Globus pallidus (tissue), 1 donor: ENCODE measurements at regions not wholly inside any gene's neighbourhood (a gene's known extent, or its start where the extent isn't known, plus 50 kb on each side); places are given as distances from the start of the nearest gene placed in this dataset.

ENCODE experiments used
- DNase-seq: peaks from one replicate; pipeline ENCODE4 v3.0.0-alpha.2; 2015; ENCODE audit warnings: low spot score

DNA sequence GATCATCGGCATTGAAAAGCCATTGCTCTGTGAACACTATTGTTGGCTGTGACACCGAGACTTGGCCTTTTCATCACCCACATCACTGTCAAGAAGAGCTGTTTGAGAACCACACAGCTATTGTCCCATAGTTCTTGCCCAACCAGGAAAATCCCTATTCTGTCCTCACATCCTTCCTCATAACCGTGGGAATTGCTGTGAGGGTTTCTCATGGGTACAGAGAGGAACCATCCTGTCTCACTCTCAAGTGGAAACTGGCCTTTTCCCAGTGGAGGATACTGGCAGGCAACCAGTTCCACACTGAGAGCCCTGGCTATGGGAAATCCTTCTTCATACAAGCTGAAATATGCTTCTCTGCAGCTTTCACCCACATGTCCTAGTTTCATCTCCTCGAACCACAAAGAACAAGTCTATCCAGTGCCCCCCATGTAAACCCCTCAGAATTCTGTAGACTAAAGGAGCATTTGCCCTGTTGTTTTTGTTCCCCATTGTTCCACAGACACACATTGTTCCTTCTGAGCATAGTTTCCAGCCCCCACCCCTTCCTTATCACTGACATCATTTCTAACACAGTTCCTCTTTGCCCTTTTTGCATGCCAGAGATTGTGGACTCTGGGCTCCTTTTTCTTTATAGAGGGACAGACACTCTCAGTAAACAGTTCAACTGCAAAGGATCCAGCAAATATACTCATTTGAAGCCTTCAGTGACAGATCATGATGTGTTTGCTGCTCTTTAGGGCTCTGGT is 57.8 kb upstream of the C5orf46 start:
- DNase-seq, result peak; percentile 3

DNA sequence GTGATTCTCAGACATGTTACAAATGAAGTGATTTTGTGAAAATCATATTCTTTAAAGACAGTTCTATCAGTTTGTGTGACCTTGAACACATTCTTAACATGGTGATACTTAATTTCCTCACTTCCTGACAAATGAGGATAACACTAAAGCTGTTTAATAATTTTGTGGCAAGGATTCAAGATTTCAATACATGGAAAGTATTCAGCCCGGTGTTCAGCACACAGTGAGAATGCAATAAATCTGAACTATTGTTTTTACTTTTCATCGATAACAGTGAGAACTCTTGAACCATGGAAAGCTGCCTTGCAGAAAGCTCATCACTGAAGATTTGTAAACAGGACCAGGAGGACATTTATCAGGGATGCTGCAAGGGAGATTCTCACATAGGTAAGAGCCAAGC is 57.1 kb upstream of the C5orf46 start:
- no peak for DNase-seq

DNA sequence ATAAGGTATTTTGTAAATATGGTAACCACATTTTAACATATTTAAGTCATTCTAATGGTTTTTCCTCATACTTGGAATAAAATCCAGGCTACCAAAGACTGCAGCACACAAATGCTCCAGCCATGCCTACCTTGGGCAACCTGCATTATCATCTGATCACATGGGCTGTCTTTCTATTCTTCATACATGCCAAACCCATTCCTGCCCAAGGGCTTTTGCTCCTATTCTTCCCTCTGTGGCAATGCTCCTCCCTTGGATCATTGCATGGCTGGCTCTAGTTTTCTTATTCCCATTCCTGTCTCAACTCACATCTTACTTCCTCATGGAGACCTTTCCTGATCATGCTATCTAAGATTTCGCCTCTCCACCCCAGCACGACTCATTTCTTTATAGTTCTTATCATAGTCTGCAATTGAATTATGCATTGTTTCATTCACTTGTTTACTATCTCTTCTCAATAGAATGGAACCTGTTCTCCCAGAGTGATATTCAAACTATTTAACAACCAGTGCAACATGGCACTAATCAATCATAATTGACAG is 54.9 kb upstream of the C5orf46 start:
- DNase-seq, result no peak

DNA sequence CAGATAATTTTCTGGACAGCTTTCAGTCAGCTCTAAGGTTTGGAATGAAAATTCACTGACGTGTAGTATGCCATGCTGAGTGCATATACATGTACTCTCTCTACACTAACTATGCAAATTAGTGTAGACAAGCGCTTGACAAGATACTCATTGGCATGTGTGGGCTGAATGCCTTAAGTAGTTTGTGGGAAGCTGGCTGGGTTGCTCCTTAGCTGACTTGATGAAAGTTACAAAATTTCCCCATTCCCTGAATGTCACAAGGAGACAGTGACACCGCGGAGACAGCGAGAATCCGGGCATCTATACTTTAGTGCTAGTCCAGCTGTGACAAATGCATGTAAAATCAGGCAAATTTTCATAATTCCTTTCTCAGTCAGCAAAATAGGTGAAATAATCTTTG is 51.6 kb upstream of the C5orf46 start:
- DNase-seq, result no peak

DNA sequence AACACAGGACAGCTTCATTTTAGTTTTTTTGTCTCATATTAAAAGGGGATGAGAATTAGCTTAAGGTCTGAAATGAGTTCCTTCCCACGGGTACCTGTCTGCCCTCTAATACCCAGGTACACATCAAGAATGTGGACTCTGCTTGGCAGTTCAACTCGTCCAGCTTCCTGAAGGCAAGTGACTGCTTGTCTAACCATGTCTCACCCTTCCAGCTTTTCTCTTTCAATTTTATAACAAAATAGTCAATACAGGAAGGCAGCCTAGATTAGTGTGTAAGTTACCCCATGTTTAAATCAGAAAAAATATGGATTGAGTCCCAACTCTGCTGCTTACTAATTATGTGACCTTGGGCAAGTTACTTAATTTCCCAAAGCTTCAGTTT is 50.5 kb upstream of the C5orf46 start:
- DNase-seq, result no peak

DNA sequence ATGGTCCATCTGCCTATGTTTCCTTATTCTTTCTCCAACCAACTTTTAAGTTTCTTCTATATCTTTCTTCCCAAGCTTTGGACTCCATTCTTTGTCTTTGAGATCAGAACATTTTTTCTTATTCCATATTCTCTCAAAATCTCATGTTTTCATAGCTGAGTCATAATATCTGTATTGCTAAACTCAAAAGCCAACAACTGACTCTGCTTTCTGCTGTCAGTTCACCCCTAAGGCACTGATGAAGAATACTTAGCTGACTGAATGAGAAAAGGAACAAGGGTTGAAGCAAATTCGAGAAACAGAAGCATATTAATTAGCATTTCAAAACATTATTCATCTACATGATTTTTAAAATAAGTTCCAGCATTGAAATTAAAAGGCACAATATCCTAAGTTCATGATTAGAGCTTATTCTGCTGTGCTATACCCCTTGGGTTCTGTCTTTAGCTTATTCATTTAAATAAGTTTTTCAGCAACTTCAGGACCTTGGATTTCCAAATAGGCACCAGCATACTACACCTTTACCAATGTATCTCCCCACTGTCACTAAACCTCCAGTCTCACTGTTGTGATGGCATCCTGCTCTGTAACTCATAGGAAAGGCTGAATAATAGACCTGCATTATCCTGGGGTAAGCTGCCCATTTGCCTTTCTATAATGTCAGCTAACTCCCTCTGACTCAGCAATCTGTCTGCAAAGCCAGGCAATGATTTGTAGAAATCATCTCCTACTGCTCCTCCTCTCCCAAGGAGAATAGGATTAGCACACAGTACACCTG is 49.9 kb upstream of the C5orf46 start:
- no peak for DNase-seq
